CD4-positive, alpha-beta T cell (primary cell): ENCODE measurements at regions not wholly inside any gene's neighbourhood (a gene's known extent, or its start where the extent isn't known, plus 50 kb on each side); places are given as distances from the start of the nearest gene placed in this dataset.

Source experiments
- ATAC-seq: fragments of 200-7000 bp; cut with Tn5 transposase; one replicate; pipeline ENCODE4 v1.10.0; 2022; ENCODE audit warnings: mild to moderate bottlenecking; ENCODE audit not compliant: poor library complexity
- CTCF ChIA-PET: fragments of 350-600 bp; sonication (Branson Sonifier 250); formaldehyde crosslinking; loops from one replicate; lab custom pipeline; 2021; ENCODE audit warnings: antibody characterized with exemption, inconsistent platforms; lab: Charles Lee
- POLR2A ChIA-PET: fragments of 350-600 bp; sonication (Branson Sonifier 250); formaldehyde crosslinking; loops from one replicate; lab custom pipeline; 2021; ENCODE audit warnings: antibody characterized with exemption, inconsistent platforms; lab: Charles Lee
- DNase-seq, 14 experiments: peaks; one replicate each; pipeline ENCODE4 v3.0.0-alpha.2; 2013 to 2020; ENCODE audit warnings: mixed read lengths in 2 of 14
- H3K27ac ChIP-seq, 2 donors: one replicate each; pipeline versions ENCODE4 v1.5.1 to v1.7.0; 2013; ENCODE audit warnings: low read length in 2 of 2, low read depth in 1 of 2, mild to moderate bottlenecking in 1 of 2
- H3K27me3 ChIP-seq, 2 experiments: 1 replicate in 1 of 2; 2 replicates in 1 of 2; pipeline versions ENCODE4 v1.6.1 to v1.7.0; 2013; ENCODE audit warnings: low read length in 2 of 2, control low read depth in 1 of 2, mild to moderate bottlenecking in 1 of 2, moderate library complexity in 1 of 2; ENCODE audit not compliant: insufficient read depth in 2 of 2, control insufficient read depth in 1 of 2
- H3K36me3 ChIP-seq: one replicate; pipeline ENCODE4 v1.6.1; 2013; ENCODE audit warnings: low read length, control low read depth; ENCODE audit not compliant: insufficient read depth
- H3K4me1 ChIP-seq: one replicate; pipeline ENCODE4 v1.6.1; 2013; ENCODE audit warnings: low read length, control low read depth; ENCODE audit not compliant: insufficient read depth
- H3K4me3 ChIP-seq: one replicate; pipeline ENCODE4 v1.5.1; 2013; ENCODE audit warnings: mild to moderate bottlenecking, low read length, moderate library complexity
- H3K9me3 ChIP-seq, 2 experiments: 1 replicate in 1 of 2; 2 replicates in 1 of 2; pipeline versions ENCODE4 v1.6.1 to v1.7.0; 2013; ENCODE audit warnings: low read length in 2 of 2, mild to moderate bottlenecking in 2 of 2, control low read depth in 1 of 2, moderate library complexity in 1 of 2; ENCODE audit not compliant: control insufficient read depth in 1 of 2, insufficient read depth in 1 of 2
- H3K27ac Mint-ChIP-seq: one replicate; pipeline ENCODE4 v1.8.0; 2020; ENCODE audit warnings: mixed read lengths
- H3K27me3 Mint-ChIP-seq: one replicate; pipeline ENCODE4 v1.8.0; 2021; ENCODE audit warnings: mixed read lengths
- H3K36me3 Mint-ChIP-seq: one replicate; pipeline ENCODE4 v1.8.0; 2021; ENCODE audit warnings: low read depth, mixed read lengths
- H3K4me1 Mint-ChIP-seq: one replicate; pipeline ENCODE4 v1.8.0; 2021; ENCODE audit warnings: low read depth, mixed read lengths
- H3K4me3 Mint-ChIP-seq: one replicate; pipeline ENCODE4 v1.8.0; 2020; ENCODE audit warnings: mild to moderate bottlenecking, mixed read lengths
- H3K9me3 Mint-ChIP-seq: one replicate; pipeline ENCODE4 v1.8.0; 2020; ENCODE audit warnings: mixed read lengths
- CTCF ChIP-seq: fragments of 200-600 bp; IDR thresholded peaks from one replicate; pipeline ENCODE4 v1.8.0; 2022; ENCODE audit warnings: antibody characterized with exemption, mild to moderate bottlenecking
- intact Hi-C, 2 experiments: fragments of 100-400 bp; cut with DNase I in 1 of 2; cut with micrococcal nuclease in 1 of 2; formaldehyde crosslinking; loops; one replicate each; pipeline versions ENCODE4 v1.15.1 to v1.9.0; 2023 to 2025; cut with DNase I, micrococcal nuclease

- Histone ChIP-seq H3K36me3 (no peaks in the 10 kb centered on the region), H3K4me1 (no peaks in the 10 kb centered on the region), H3K9me3 (no peaks in the 10 kb centered on the region), H3K27ac (no peak overlapping the region), H3K27me3 (no peaks in the 10 kb centered on the region), H3K4me3 (no peak overlapping the region)
- ATAC-seq: no peak
- no peak for DNase-seq
- Mint-ChIP-seq H3K4me3 (no peak overlapping the region), H3K9me3 (no peaks in the 10 kb centered on the region), H3K27me3 (no peaks in the 10 kb centered on the region), H3K4me1 (no peaks in the 10 kb centered on the region), H3K36me3 (no peaks in the 10 kb centered on the region), H3K27ac (no peak overlapping the region)
- ChIA-PET CTCF (no interaction called here), POLR2A (no interaction called here)
- intact Hi-C loops: no loop called here
- TF ChIP-seq CTCF: no peak
These were observed 646.2 kb upstream of the TSPY4 start for GRCh38 chrY:8690901-8691685.

- intact Hi-C loops: no loop called here
- no peaks in the 10 kb centered on the region for H3K4me1 Mint-ChIP-seq
- ATAC-seq: no peak
- Histone ChIP-seq H3K36me3 (no peaks in the 10 kb centered on the region), H3K27ac (no peak overlapping the region), H3K9me3 (no peaks in the 10 kb centered on the region), H3K4me3 (no peak overlapping the region), H3K27me3 (no peaks in the 10 kb centered on the region), H3K4me1 (no peaks in the 10 kb centered on the region)
- no peaks in the 10 kb centered on the region for H3K27me3 Mint-ChIP-seq
- no peaks in the 10 kb centered on the region for H3K36me3 Mint-ChIP-seq
- no peak for DNase-seq
- no peak overlapping the region for H3K4me3 Mint-ChIP-seq
- ChIA-PET CTCF (no interaction called here), POLR2A (no interaction called here)
- TF ChIP-seq CTCF: no peak
- no peaks in the 10 kb centered on the region for H3K9me3 Mint-ChIP-seq
- no peak overlapping the region for H3K27ac Mint-ChIP-seq
These were observed 638.7 kb upstream of the TSPY4 start for GRCh38 chrY:8698571-8698970.

- H3K9me3 Mint-ChIP-seq: no peaks in the 10 kb centered on the region
- no peaks in the 10 kb centered on the region for H3K36me3 ChIP-seq
- no peak for TF ChIP-seq CTCF
- H3K27me3 ChIP-seq: no peaks in the 10 kb centered on the region
- CTCF ChIA-PET: no interaction called here
- H3K36me3 Mint-ChIP-seq: no peaks in the 10 kb centered on the region
- intact Hi-C loops: no loop called here
- H3K9me3 ChIP-seq: no peaks in the 10 kb centered on the region
- no peak overlapping the region for H3K27ac Mint-ChIP-seq
- H3K4me3 Mint-ChIP-seq: no peak overlapping the region
- no peaks in the 10 kb centered on the region for H3K4me1 ChIP-seq
- DNase-seq (no peak), ATAC-seq (no peak)
- H3K4me3 ChIP-seq: no peak overlapping the region
- H3K27ac ChIP-seq: no peak overlapping the region
- POLR2A ChIA-PET: no interaction called here
- H3K4me1 Mint-ChIP-seq: no peaks in the 10 kb centered on the region
- H3K27me3 Mint-ChIP-seq: no peaks in the 10 kb centered on the region
These were observed 631.5 kb upstream of the TSPY4 start for GRCh38 chrY:8705636-8706300.
